WTC11 (cell line): ENCODE measurements at regions not wholly inside any gene's neighbourhood (a gene's known extent, or its start where the extent isn't known, plus 50 kb on each side); places are given as distances from the start of the nearest gene placed in this dataset.

Source experiments
- CTCF ChIP-seq: fragments of 200-600 bp; IDR thresholded peaks from 2 replicates; pipeline ENCODE4 v1.8.0; 2022; ENCODE audit warnings: antibody characterized with exemption
- ESRRA ChIP-seq: sonication (generic); formaldehyde crosslinking; IDR thresholded peaks from 2 replicates; pipeline ENCODE4 v1.8.1; 2022; ENCODE audit warnings: mild to moderate bottlenecking, missing genetic modification reagents, borderline replicate concordance
- FOXJ3 ChIP-seq: sonication (generic); formaldehyde crosslinking; IDR thresholded peaks from 2 replicates; pipeline ENCODE4 v1.9.0; 2021; ENCODE audit warnings: missing genetic modification reagents, mild to moderate bottlenecking, borderline replicate concordance
- KAT7 ChIP-seq: sonication (generic); formaldehyde crosslinking; IDR thresholded peaks from 2 replicates; pipeline ENCODE4 v1.8.1; 2023; ENCODE audit warnings: missing genetic modification reagents, mild to moderate bottlenecking, borderline replicate concordance
- MAX ChIP-seq: sonication (generic); formaldehyde crosslinking; IDR thresholded peaks from 2 replicates; pipeline ENCODE4 v1.8.0; 2022; ENCODE audit warnings: mild to moderate bottlenecking, missing genetic modification reagents
- MXD4 ChIP-seq: fragments of 250-450 bp; sonication (Bioruptor Pico); IDR thresholded peaks from 2 replicates; pipeline ENCODE4 v1.8.0; 2021; ENCODE audit warnings: mild to moderate bottlenecking, moderate library complexity, borderline replicate concordance
- NFYB ChIP-seq: sonication (generic); formaldehyde crosslinking; conservative IDR thresholded peaks from 2 replicates; pipeline ENCODE4 v1.8.0; 2022; ENCODE audit warnings: low read depth, missing genetic modification reagents
- NR1H2 ChIP-seq: sonication (generic); formaldehyde crosslinking; IDR thresholded peaks from 2 replicates; pipeline ENCODE4 v1.9.0; 2021; ENCODE audit warnings: mild to moderate bottlenecking, moderate library complexity, missing genetic modification reagents
- NR3C1 ChIP-seq: sonication (generic); formaldehyde crosslinking; conservative IDR thresholded peaks from 2 replicates; pipeline ENCODE4 v1.8.1; 2023; ENCODE audit warnings: low read depth, mild to moderate bottlenecking, missing genetic modification reagents
- PREB ChIP-seq: sonication (generic); formaldehyde crosslinking; IDR thresholded peaks from 2 replicates; pipeline ENCODE4 v1.8.1; 2022; ENCODE audit warnings: mild to moderate bottlenecking, missing genetic modification reagents, moderate library complexity, borderline replicate concordance
- USF2 ChIP-seq: sonication (generic); formaldehyde crosslinking; IDR thresholded peaks from 2 replicates; pipeline ENCODE4 v1.8.1; 2023; ENCODE audit warnings: mild to moderate bottlenecking, missing genetic modification reagents, moderate library complexity
- ZNF121 ChIP-seq: sonication (generic); formaldehyde crosslinking; IDR thresholded peaks from 2 replicates; pipeline ENCODE4 v1.8.0; 2023; ENCODE audit warnings: missing genetic modification reagents

- TF ChIP-seq ZNF121 (no peak), NR3C1 (CRISPR knock-in tag) (no peak), CTCF (no peak), NR1H2 (CRISPR knock-in tag) (no peak), USF2 (no peak), MXD4 (CRISPR knock-in tag) (no peak), PREB (CRISPR knock-in tag) (no peak), FOXJ3 (CRISPR knock-in tag) (no peak), KAT7 (CRISPR knock-in tag) (no peak), NFYB (CRISPR knock-in tag) (no peak), MAX (CRISPR knock-in tag) (no peak), ESRRA (no peak)
These were observed 1547.1 kb upstream of the PIK3C3 start for GRCh38 chr18:40407909-40408308.
